HepG2 (cell line): ENCODE measurements at regions not wholly inside any gene's neighbourhood (a gene's known extent, or its start where the extent isn't known, plus 50 kb on each side); places are given as distances from the start of the nearest gene placed in this dataset.

Experiments used
- EZH2 ChIP-seq: conservative IDR thresholded peaks from 2 replicates; pipeline ENCODE4 v1.6.1; 2012; ENCODE audit warnings: mild to moderate bottlenecking, low read depth, low read length, moderate library complexity
- MYC ChIP-seq: sonication (generic); formaldehyde crosslinking; IDR thresholded peaks from 2 replicates; pipeline ENCODE4 v1.9.0; 2021; ENCODE audit warnings: missing genetic modification reagents, borderline replicate concordance
- MZF1 ChIP-seq: sonication (generic); formaldehyde crosslinking; IDR thresholded peaks from 2 replicates; pipeline ENCODE4 v1.8.1; 2023; ENCODE audit warnings: mild to moderate bottlenecking, missing genetic modification reagents, borderline replicate concordance
- POLR2A ChIP-seq, 2 experiments: IDR thresholded peaks; 2 replicates each; pipeline ENCODE4 v1.6.1; 2011; ENCODE audit warnings: low read depth in 2 of 2, low read length in 2 of 2, mild to moderate bottlenecking in 1 of 2, moderate library complexity in 1 of 2; ENCODE audit not compliant: insufficient read depth in 1 of 2
- SP1 ChIP-seq, 2 experiments: fragments of 450-650 bp in 1 of 2; sonication (generic) in 1 of 2; formaldehyde crosslinking in 1 of 2; IDR thresholded peaks; 2 replicates each; pipeline versions ENCODE4 v1.4.0 to v1.6.1; 2016 to 2020; ENCODE audit warnings: missing genetic modification reagents in 1 of 2
- SRSF1 ChIP-seq: fragments of 200-400 bp; formaldehyde crosslinking; optimal IDR thresholded peaks from 2 replicates; pipeline ENCODE3; 2017; ENCODE audit warnings: mild to moderate bottlenecking, low read depth, low read length, moderate library complexity
- ZFX ChIP-seq: sonication (generic); formaldehyde crosslinking; IDR thresholded peaks from 2 replicates; pipeline ENCODE4 v1.4.0; 2020; ENCODE audit warnings: mild to moderate bottlenecking, low read depth, missing genetic modification reagents, moderate library complexity
- TF ChIP-seq, protein P1 (sequence below): sonication (generic); formaldehyde crosslinking; IDR thresholded peaks from 2 replicates; pipeline ENCODE4 v1.4.0; 2020; ENCODE audit warnings: missing genetic modification reagents
- TF ChIP-seq, protein P2 (sequence below): sonication (generic); formaldehyde crosslinking; IDR thresholded peaks from 2 replicates; pipeline ENCODE4 v1.4.0; 2020; ENCODE audit warnings: mild to moderate bottlenecking, missing genetic modification reagents
- TF ChIP-seq, protein P3 (sequence below): sonication (generic); formaldehyde crosslinking; IDR thresholded peaks from 2 replicates; pipeline ENCODE4 v1.4.0; 2020; ENCODE audit warnings: mild to moderate bottlenecking, missing genetic modification reagents
- TF ChIP-seq, protein P4 (sequence below): sonication (generic); formaldehyde crosslinking; IDR thresholded peaks from 2 replicates; pipeline ENCODE4 v1.4.0; 2020; ENCODE audit warnings: missing genetic modification reagents
- TF ChIP-seq, protein P5 (sequence below): sonication (generic); formaldehyde crosslinking; IDR thresholded peaks from 2 replicates; pipeline ENCODE4 v1.5.0; 2020; ENCODE audit warnings: mild to moderate bottlenecking, missing genetic modification reagents, moderate library complexity
- TF ChIP-seq, protein P6 (sequence below): sonication (generic); formaldehyde crosslinking; IDR thresholded peaks from 2 replicates; pipeline ENCODE4 v1.4.0; 2020; ENCODE audit warnings: missing genetic modification reagents

DNA sequence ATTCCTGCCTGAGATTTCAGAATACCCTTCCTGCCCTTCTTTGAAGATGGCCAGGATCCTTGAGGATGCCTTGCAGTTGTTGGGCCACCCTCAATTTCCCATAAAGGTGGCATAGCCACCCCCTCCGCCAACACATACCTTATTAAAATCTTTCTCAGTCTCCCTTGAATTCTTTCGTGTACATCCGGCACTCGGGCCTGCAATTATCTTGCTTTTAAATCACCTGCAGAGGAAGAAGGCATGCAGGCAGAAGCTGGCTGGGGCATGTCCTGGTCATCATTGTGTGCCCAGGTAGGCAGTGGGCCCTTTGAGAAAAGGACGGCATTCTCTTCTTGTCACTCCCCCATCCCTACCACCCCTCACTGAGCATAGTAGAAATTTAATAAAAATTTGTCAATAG, 189.5 kb upstream of the LYZL1 start:
- TF ChIP-seq MZF1 (CRISPR knock-in tag) (no peak), EZH2 (no peak), POLR2A (IDR thresholded peaks at IDR 0.05; ENCODE audit: insufficient read depth in 1 of 2, low read depth in 2 of 2, low read length in 2 of 2) (no peak), ZFX (CRISPR knock-in tag) (no peak), MYC (no peak), SP1 (IDR thresholded peaks at IDR 0.05) (no peak), SP1 (CRISPR knock-in tag; IDR thresholded peaks at IDR 0.05) (no peak), SRSF1 (no peak)
- TF ChIP-seq, protein P1, sequence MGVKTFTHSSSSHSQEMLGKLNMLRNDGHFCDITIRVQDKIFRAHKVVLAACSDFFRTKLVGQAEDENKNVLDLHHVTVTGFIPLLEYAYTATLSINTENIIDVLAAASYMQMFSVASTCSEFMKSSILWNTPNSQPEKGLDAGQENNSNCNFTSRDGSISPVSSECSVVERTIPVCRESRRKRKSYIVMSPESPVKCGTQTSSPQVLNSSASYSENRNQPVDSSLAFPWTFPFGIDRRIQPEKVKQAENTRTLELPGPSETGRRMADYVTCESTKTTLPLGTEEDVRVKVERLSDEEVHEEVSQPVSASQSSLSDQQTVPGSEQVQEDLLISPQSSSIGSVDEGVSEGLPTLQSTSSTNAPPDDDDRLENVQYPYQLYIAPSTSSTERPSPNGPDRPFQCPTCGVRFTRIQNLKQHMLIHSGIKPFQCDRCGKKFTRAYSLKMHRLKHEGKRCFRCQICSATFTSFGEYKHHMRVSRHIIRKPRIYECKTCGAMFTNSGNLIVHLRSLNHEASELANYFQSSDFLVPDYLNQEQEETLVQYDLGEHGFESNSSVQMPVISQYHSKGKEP: no peak
- TF ChIP-seq, protein P2, sequence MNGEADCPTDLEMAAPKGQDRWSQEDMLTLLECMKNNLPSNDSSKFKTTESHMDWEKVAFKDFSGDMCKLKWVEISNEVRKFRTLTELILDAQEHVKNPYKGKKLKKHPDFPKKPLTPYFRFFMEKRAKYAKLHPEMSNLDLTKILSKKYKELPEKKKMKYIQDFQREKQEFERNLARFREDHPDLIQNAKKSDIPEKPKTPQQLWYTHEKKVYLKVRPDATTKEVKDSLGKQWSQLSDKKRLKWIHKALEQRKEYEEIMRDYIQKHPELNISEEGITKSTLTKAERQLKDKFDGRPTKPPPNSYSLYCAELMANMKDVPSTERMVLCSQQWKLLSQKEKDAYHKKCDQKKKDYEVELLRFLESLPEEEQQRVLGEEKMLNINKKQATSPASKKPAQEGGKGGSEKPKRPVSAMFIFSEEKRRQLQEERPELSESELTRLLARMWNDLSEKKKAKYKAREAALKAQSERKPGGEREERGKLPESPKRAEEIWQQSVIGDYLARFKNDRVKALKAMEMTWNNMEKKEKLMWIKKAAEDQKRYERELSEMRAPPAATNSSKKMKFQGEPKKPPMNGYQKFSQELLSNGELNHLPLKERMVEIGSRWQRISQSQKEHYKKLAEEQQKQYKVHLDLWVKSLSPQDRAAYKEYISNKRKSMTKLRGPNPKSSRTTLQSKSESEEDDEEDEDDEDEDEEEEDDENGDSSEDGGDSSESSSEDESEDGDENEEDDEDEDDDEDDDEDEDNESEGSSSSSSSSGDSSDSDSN (CRISPR knock-in tag): no peak
- TF ChIP-seq, protein P3, sequence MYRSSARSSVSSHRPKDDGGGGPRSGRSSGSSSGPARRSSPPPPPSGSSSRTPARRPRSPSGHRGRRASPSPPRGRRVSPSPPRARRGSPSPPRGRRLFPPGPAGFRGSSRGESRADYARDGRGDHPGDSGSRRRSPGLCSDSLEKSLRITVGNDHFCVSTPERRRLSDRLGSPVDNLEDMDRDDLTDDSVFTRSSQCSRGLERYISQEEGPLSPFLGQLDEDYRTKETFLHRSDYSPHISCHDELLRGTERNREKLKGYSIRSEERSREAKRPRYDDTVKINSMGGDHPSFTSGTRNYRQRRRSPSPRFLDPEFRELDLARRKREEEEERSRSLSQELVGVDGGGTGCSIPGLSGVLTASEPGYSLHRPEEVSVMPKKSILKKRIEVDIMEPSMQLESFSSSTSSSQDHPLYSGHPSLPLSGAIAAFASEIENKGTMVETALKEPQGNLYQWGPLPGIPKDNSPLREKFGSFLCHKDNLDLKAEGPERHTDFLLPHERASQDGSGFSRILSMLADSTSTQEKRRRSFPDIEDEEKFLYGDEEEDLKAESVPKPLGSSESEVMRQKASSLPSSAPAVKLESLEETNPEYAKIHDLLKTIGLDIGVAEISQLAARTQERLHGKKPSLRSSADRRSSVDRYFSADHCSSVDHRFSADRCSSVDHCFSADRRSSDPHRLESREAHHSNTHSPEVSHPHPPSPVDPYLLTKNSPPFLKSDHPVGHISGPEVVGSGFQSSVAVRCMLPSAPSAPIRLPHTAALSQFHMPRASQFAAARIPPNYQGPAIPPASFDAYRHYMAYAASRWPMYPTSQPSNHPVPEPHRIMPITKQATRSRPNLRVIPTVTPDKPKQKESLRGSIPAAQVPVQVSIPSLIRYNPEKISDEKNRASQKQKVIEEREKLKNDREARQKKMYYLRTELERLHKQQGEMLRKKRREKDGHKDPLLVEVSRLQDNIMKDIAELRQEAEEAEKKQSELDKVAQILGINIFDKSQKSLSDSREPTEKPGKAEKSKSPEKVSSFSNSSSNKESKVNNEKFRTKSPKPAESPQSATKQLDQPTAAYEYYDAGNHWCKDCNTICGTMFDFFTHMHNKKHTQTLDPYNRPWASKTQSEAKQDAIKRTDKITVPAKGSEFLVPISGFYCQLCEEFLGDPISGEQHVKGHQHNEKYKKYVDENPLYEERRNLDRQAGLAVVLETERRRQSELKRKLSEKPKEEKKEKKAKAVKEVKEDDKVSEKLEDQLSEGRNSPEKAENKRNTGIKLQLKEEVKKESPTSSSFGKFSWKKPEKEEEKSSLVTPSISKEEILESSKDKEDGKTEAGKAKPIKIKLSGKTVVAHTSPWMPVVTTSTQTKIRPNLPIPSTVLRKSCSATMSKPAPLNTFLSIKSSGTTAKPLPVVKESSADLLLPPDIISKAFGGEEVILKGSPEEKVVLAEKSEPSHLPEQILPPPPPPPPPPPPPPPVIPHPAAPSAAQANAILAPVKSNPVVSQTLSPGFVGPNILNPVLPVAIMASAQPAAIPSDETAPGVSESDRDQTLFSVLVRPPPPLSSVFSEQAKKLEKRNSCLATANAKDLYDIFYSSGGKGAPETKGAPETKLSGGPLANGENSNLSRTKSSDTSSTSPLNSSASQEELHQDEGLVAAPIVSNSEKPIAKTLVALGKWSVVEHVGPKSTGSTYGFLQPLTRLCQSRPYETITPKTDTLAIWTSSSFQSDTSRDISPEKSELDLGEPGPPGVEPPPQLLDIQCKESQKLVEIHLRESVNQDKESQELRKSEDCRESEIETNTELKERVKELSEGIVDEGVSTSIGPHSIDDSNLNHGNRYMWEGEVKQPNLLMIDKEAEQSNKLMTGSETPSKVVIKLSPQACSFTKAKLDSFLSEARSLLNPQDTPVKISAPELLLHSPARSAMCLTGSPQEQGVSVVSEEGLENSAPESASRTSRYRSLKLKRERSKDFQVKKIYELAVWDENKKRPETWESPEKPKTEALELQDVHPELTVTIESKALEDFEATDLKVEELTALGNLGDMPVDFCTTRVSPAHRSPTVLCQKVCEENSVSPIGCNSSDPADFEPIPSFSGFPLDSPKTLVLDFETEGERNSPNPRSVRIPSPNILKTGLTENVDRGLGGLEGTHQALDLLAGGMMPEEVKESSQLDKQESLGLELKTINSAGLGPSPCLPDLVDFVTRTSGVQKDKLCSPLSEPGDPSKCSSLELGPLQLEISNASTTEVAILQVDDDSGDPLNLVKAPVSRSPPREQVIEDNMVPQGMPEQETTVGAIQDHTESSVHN (CRISPR knock-in tag): no peak
- TF ChIP-seq, protein P4, sequence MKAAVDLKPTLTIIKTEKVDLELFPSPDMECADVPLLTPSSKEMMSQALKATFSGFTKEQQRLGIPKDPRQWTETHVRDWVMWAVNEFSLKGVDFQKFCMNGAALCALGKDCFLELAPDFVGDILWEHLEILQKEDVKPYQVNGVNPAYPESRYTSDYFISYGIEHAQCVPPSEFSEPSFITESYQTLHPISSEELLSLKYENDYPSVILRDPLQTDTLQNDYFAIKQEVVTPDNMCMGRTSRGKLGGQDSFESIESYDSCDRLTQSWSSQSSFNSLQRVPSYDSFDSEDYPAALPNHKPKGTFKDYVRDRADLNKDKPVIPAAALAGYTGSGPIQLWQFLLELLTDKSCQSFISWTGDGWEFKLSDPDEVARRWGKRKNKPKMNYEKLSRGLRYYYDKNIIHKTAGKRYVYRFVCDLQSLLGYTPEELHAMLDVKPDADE (CRISPR knock-in tag): no peak
- TF ChIP-seq, protein P5, sequence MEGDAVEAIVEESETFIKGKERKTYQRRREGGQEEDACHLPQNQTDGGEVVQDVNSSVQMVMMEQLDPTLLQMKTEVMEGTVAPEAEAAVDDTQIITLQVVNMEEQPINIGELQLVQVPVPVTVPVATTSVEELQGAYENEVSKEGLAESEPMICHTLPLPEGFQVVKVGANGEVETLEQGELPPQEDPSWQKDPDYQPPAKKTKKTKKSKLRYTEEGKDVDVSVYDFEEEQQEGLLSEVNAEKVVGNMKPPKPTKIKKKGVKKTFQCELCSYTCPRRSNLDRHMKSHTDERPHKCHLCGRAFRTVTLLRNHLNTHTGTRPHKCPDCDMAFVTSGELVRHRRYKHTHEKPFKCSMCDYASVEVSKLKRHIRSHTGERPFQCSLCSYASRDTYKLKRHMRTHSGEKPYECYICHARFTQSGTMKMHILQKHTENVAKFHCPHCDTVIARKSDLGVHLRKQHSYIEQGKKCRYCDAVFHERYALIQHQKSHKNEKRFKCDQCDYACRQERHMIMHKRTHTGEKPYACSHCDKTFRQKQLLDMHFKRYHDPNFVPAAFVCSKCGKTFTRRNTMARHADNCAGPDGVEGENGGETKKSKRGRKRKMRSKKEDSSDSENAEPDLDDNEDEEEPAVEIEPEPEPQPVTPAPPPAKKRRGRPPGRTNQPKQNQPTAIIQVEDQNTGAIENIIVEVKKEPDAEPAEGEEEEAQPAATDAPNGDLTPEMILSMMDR (CRISPR knock-in tag): no peak
- TF ChIP-seq, protein P6, sequence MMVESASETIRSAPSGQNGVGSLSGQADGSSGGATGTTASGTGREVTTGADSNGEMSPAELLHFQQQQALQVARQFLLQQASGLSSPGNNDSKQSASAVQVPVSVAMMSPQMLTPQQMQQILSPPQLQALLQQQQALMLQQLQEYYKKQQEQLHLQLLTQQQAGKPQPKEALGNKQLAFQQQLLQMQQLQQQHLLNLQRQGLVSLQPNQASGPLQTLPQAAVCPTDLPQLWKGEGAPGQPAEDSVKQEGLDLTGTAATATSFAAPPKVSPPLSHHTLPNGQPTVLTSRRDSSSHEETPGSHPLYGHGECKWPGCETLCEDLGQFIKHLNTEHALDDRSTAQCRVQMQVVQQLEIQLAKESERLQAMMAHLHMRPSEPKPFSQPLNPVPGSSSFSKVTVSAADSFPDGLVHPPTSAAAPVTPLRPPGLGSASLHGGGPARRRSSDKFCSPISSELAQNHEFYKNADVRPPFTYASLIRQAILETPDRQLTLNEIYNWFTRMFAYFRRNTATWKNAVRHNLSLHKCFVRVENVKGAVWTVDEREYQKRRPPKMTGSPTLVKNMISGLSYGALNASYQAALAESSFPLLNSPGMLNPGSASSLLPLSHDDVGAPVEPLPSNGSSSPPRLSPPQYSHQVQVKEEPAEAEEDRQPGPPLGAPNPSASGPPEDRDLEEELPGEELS (CRISPR knock-in tag): no peak
